ENCODE measurements at regions not wholly inside any gene's neighbourhood (a gene's known extent, or its start where the extent isn't known, plus 50 kb on each side); places are given as distances from the start of the nearest gene placed in this dataset.
"Not testable (repeated sequence)": the region's sequence is repeated elsewhere in the genome, so short reads cannot be mapped to it uniquely, and the experiment has no call there.

GRCh38 chr6:115414916-115415315 lies 645.8 kb downstream of the FRK start:
- POLR2A ChIA-PET; H3K27ac ChIP-seq (ENCODE audit: insufficient read depth, low read depth, low read length); CTCF ChIA-PET; H3K4me1 ChIP-seq (ENCODE audit: control insufficient read depth, extremely low read depth, insufficient read depth, low read length); H2AFZ ChIP-seq (ENCODE audit: low read depth, low read length); H3K4me2 ChIP-seq (ENCODE audit: insufficient read depth, low read length); H3K36me3 ChIP-seq (ENCODE audit: control insufficient read depth in 2 of 2, extremely low read depth in 1 of 2, insufficient read depth in 2 of 2, low read length in 2 of 2); H4K20me1 ChIP-seq (replicated peaks; ENCODE audit: control insufficient read depth, extremely low read depth, insufficient read depth, low read length); H3K9me1 ChIP-seq (replicated peaks; ENCODE audit: control insufficient read depth, extremely low read depth, insufficient read depth, low read length); H3K4me3 ChIP-seq (replicated peaks in 1 of 3; ENCODE audit: insufficient read depth in 1 of 3, low read depth in 1 of 3, low read length in 3 of 3); H3K27me3 ChIP-seq (ENCODE audit: control insufficient read depth in 2 of 2, insufficient read depth in 2 of 2, low read length in 2 of 2); H3K9me3 ChIP-seq (replicated peaks; ENCODE audit: control insufficient read depth, insufficient read depth, low read length); intact Hi-C loops (cut with micrococcal nuclease); H3K9ac ChIP-seq (replicated peaks; ENCODE audit: extremely low read depth, insufficient read depth, low read length); BruUV-seq (replicated peaks); DNase-seq (ENCODE audit: low read depth, low spot score); FAIRE-seq; dilution Hi-C loops (cut with MboI; ENCODE audit: extremely low pct_ligation_motif_present, low sequenced_read_pairs); H3K79me2 ChIP-seq (ENCODE audit: control insufficient read depth, insufficient read depth, low read length): not testable (repeated sequence)

GRCh38 chr6:115411756-115412155 lies 648.9 kb downstream of the FRK start:
- Histone ChIP-seq H3K9me1 (replicated peaks; ENCODE audit: control insufficient read depth, extremely low read depth, insufficient read depth, low read length) (no peaks in the 10 kb centered on the region), H3K4me2 (ENCODE audit: insufficient read depth, low read length) (no peak overlapping the region), H4K20me1 (replicated peaks; ENCODE audit: control insufficient read depth, extremely low read depth, insufficient read depth, low read length) (no peaks in the 10 kb centered on the region), H3K79me2 (ENCODE audit: control insufficient read depth, insufficient read depth, low read length) (no peaks in the 10 kb centered on the region), H3K4me3 (replicated peaks in 1 of 3; ENCODE audit: insufficient read depth in 1 of 3, low read depth in 1 of 3, low read length in 3 of 3) (no peak overlapping the region), H3K27ac (ENCODE audit: insufficient read depth, low read depth, low read length) (no peak overlapping the region), H3K27me3 (ENCODE audit: control insufficient read depth in 2 of 2, insufficient read depth in 2 of 2, low read length in 2 of 2) (no peaks in the 10 kb centered on the region), H3K4me1 (ENCODE audit: control insufficient read depth, extremely low read depth, insufficient read depth, low read length) (no peaks in the 10 kb centered on the region), H3K9me3 (replicated peaks; ENCODE audit: control insufficient read depth, insufficient read depth, low read length) (no peaks in the 10 kb centered on the region), H2AFZ (ENCODE audit: low read depth, low read length) (no peak overlapping the region), H3K9ac (replicated peaks; ENCODE audit: extremely low read depth, insufficient read depth, low read length) (no peak overlapping the region), H3K36me3 (ENCODE audit: control insufficient read depth in 2 of 2, extremely low read depth in 1 of 2, insufficient read depth in 2 of 2, low read length in 2 of 2) (no peaks in the 10 kb centered on the region)
- intact Hi-C loops (cut with micrococcal nuclease) (no loop called here), dilution Hi-C loops (cut with MboI; ENCODE audit: extremely low pct_ligation_motif_present, low sequenced_read_pairs) (no loop called here)
- ChIA-PET POLR2A (no interaction called here), CTCF (no interaction called here)
- FAIRE-seq (no peak), DNase-seq (ENCODE audit: low read depth, low spot score) (no peak)
- TF ChIP-seq CTCF (IDR thresholded peaks at IDR 0.05; ENCODE audit: extremely low read depth in 1 of 2, insufficient read depth in 1 of 2, low read depth in 1 of 2, low read length in 2 of 2) (no peak), POLR2AphosphoS5 (IDR thresholded peaks at IDR 0.05; ENCODE audit: insufficient read depth, low read depth, low read length) (no peak), FOS (IDR thresholded peaks at IDR 0.05; ENCODE audit: borderline replicate concordance, insufficient read depth, low read length) (no peak), MAX (IDR thresholded peaks at IDR 0.05; ENCODE audit: insufficient read depth, insufficient read length) (no peak), EZH2 (IDR thresholded peaks at IDR 0.05; ENCODE audit: borderline replicate concordance, low read depth, low read length, severe bottlenecking) (no peak), JUN (IDR thresholded peaks at IDR 0.05; ENCODE audit: borderline replicate concordance, insufficient read depth, insufficient read length, low read depth) (no peak), GATA2 (IDR thresholded peaks at IDR 0.05; ENCODE audit: insufficient read depth, insufficient read length, low read depth, low read length) (no peak), POLR2A (IDR thresholded peaks at IDR 0.05; ENCODE audit: low read depth, low read length) (no peak), MYC (IDR thresholded peaks at IDR 0.05; ENCODE audit: low read depth, low read length) (no peak)
- BruUV-seq (replicated peaks), result no TSS peak
